SK-N-SH (cell line): ENCODE measurements at regions not wholly inside any gene's neighbourhood (a gene's known extent, or its start where the extent isn't known, plus 50 kb on each side); places are given as distances from the start of the nearest gene placed in this dataset.

Experiments
- CTCF ChIA-PET: fragments of 300-600, 350-600 bp; formaldehyde crosslinking; extraction: SDS; loops from one replicate; lab custom pipeline; 2021; lab: Yijun Ruan, JAX
- POLR2A ChIA-PET: fragments of 350-600 bp; sonication (Branson Sonifier 250); formaldehyde crosslinking; extraction: SDS; loops from one replicate; lab custom pipeline; 2020; ENCODE audit warnings: antibody characterized with exemption, inconsistent platforms; lab: Yijun Ruan, JAX
- DNase-seq: peaks from one replicate; pipeline ENCODE4 v3.0.0; 2012
- H2AFZ ChIP-seq: fragments of 200-600 bp; sonication (generic); 2 replicates; pipeline ENCODE4 v1.8.1; 2016; ENCODE audit warnings: antibody characterized with exemption, mild to moderate bottlenecking, low read depth
- H3F3A ChIP-seq: fragments of 200-600 bp; sonication (generic); replicated peaks from 2 replicates; pipeline ENCODE3; 2016; ENCODE audit warnings: antibody characterized with exemption, mild to moderate bottlenecking; ENCODE audit not compliant: insufficient read depth
- H3K27ac ChIP-seq, 2 experiments: fragments of 200-500 bp in 1 of 2; fragments of 200-600 bp in 1 of 2; sonication (Bioruptor generic) in 1 of 2; sonication (generic), shearing (Covaris generic) in 1 of 2; 2 replicates each; pipeline versions ENCODE4 v1.5.1 to v1.6.1; 2014 to 2016; ENCODE audit warnings: low read depth in 2 of 2, inconsistent platforms in 1 of 2, low read length in 1 of 2, mild to moderate bottlenecking in 1 of 2, mixed read lengths in 1 of 2
- H3K27me3 ChIP-seq: fragments of 200-600 bp; sonication (generic), shearing (Covaris generic); 2 replicates; pipeline ENCODE4 v1.6.1; 2016; ENCODE audit warnings: mixed run types; ENCODE audit not compliant: insufficient read depth
- H3K36me3 ChIP-seq, 2 experiments: fragments of 200-500 bp in 1 of 2; fragments of 200-600 bp in 1 of 2; sonication (Bioruptor generic) in 1 of 2; sonication (generic) in 1 of 2; replicated peaks in 1 of 2; 2 replicates each; pipeline versions ENCODE3 to v1.5.1; 2014 to 2016; ENCODE audit warnings: low read length in 1 of 2, mild to moderate bottlenecking in 1 of 2; ENCODE audit not compliant: insufficient read depth in 2 of 2, control insufficient read depth in 1 of 2
- H3K4me1 ChIP-seq, 2 experiments: fragments of 200-500 bp in 1 of 2; fragments of 200-600 bp in 1 of 2; sonication (Bioruptor generic) in 1 of 2; sonication (generic), shearing (Covaris generic) in 1 of 2; 2 replicates each; pipeline versions ENCODE4 v1.5.1 to v1.6.1; 2014 to 2016; ENCODE audit warnings: low read depth in 1 of 2, low read length in 1 of 2, mixed run types in 1 of 2; ENCODE audit not compliant: insufficient read depth in 2 of 2, control insufficient read depth in 1 of 2
- H3K4me2 ChIP-seq: fragments of 200-600 bp; sonication (generic), shearing (Covaris generic); 2 replicates; pipeline ENCODE4 v1.6.1; 2017; ENCODE audit warnings: mixed run types
- H3K4me3 ChIP-seq, 2 experiments: fragments of 200-500 bp in 1 of 2; fragments of 200-600 bp in 1 of 2; sonication (Bioruptor generic) in 1 of 2; sonication (generic), shearing (Covaris generic) in 1 of 2; 2 replicates each; pipeline versions ENCODE4 v1.5.1 to v1.8.1; 2014 to 2016; ENCODE audit warnings: low read depth in 2 of 2, inconsistent platforms in 1 of 2, low read length in 1 of 2, mild to moderate bottlenecking in 1 of 2, mixed read lengths in 1 of 2, moderate library complexity in 1 of 2
- H3K79me2 ChIP-seq: fragments of 200-600 bp; sonication (generic); 2 replicates; pipeline ENCODE4 v1.8.1; 2017; ENCODE audit warnings: mild to moderate bottlenecking; ENCODE audit not compliant: insufficient read depth
- H3K9ac ChIP-seq: fragments of 200-600 bp; sonication (generic); 2 replicates; pipeline ENCODE4 v1.6.1; 2017; ENCODE audit warnings: mixed run types
- H3K9me2 ChIP-seq: fragments of 200-600 bp; sonication (generic); 2 replicates; pipeline ENCODE4 v1.6.1; 2017; ENCODE audit warnings: mixed run types
- H3K9me3 ChIP-seq: fragments of 200-600 bp; sonication (generic); 2 replicates; pipeline ENCODE4 v1.6.1; 2017; ENCODE audit warnings: mixed run types, mild to moderate bottlenecking, moderate library complexity
- H4K20me1 ChIP-seq: fragments of 200-600 bp; sonication (generic); 2 replicates; pipeline ENCODE4 v1.6.1; 2017; ENCODE audit warnings: mild to moderate bottlenecking, mixed run types; ENCODE audit not compliant: insufficient read depth
- FOXJ3 ChIP-seq: sonication (generic); formaldehyde crosslinking; IDR thresholded peaks from 2 replicates; pipeline ENCODE4 v1.5.1; 2020; ENCODE audit warnings: mild to moderate bottlenecking, missing genetic modification reagents
- GABPA ChIP-seq: IDR thresholded peaks from 2 replicates; pipeline ENCODE4 v1.4.0; 2012; ENCODE audit warnings: low read depth, mild to moderate bottlenecking
- JUND ChIP-seq: IDR thresholded peaks from 2 replicates; pipeline ENCODE4 v1.4.0; 2012
- MAX ChIP-seq: IDR thresholded peaks from 2 replicates; pipeline ENCODE4 v1.4.0; 2012; ENCODE audit warnings: low read depth
- MEF2A ChIP-seq: IDR thresholded peaks from 2 replicates; pipeline ENCODE4 v1.4.0; 2012; ENCODE audit warnings: low read depth, borderline replicate concordance
- MXI1 ChIP-seq: IDR thresholded peaks from 2 replicates; pipeline ENCODE4 v1.6.1; 2012; ENCODE audit warnings: mild to moderate bottlenecking, low read depth, low read length, improper control_type of control experiment
- NRF1 ChIP-seq: IDR thresholded peaks from 2 replicates; pipeline ENCODE4 v1.6.1; 2012; ENCODE audit warnings: low read depth, mild to moderate bottlenecking, low read length
- PBX3 ChIP-seq: IDR thresholded peaks from 2 replicates; pipeline ENCODE4; 2012
- POLR2AphosphoS5 ChIP-seq: IDR thresholded peaks from 2 replicates; pipeline ENCODE4 v1.6.1; 2012; ENCODE audit warnings: low read depth, low read length
- RCOR1 ChIP-seq: fragments of 150-350 bp; IDR thresholded peaks from 2 replicates; pipeline ENCODE4 v1.6.1; 2017; ENCODE audit warnings: antibody characterized with exemption, low read length
- REST ChIP-seq: IDR thresholded peaks from 2 replicates; pipeline ENCODE4 v1.6.1; 2012; ENCODE audit warnings: mild to moderate bottlenecking, low read depth, low read length, moderate library complexity
- RFX5 ChIP-seq: IDR thresholded peaks from 2 replicates; pipeline ENCODE4 v1.6.1; 2012; ENCODE audit warnings: mild to moderate bottlenecking, improper control_type of control experiment, low read length
- SIN3A ChIP-seq: IDR thresholded peaks from 2 replicates; pipeline ENCODE4 v1.6.1; 2012; ENCODE audit warnings: low read depth, mild to moderate bottlenecking, low read length, moderate library complexity, borderline replicate concordance
- SMC3 ChIP-seq: IDR thresholded peaks from 2 replicates; pipeline ENCODE4 v1.6.1; 2012; ENCODE audit warnings: low read depth, low read length, improper control_type of control experiment
- TCF12 ChIP-seq: IDR thresholded peaks from 2 replicates; pipeline ENCODE4 v1.4.0; 2012
- TEAD4 ChIP-seq: IDR thresholded peaks from 2 replicates; pipeline ENCODE4 v1.4.0; 2012; ENCODE audit warnings: mild to moderate bottlenecking, borderline replicate concordance; ENCODE audit not compliant: insufficient read depth
- YY1 ChIP-seq: IDR thresholded peaks from 2 replicates; pipeline ENCODE4 v1.4.0; 2012; ENCODE audit warnings: low read depth, mild to moderate bottlenecking
- ZBTB33 ChIP-seq: IDR thresholded peaks from 2 replicates; pipeline ENCODE4 v1.4.0; 2012; ENCODE audit warnings: low read depth, borderline replicate concordance
- WGBS: methylation state at CpG from one replicate; pipeline ENCODE4 v1.1.6; 2017; ENCODE audit warnings: low lambda C conversion rate; 5-methylcytosine and 5-hydroxymethylcytosine counted together

GRCh38 chr22:27654546-27655445 lies 146.8 kb downstream of the MN1 start:
- Histone ChIP-seq H3K36me3 (no peaks in the 10 kb centered on the region), H3K4me3 (no peak overlapping the region), H2AFZ (no peak overlapping the region), H3K27ac (no peak overlapping the region), H4K20me1 (no peaks in the 10 kb centered on the region), H3K9me2 (no peaks in the 10 kb centered on the region), H3K27me3 (no peaks in the 10 kb centered on the region), H3K79me2 (no peaks in the 10 kb centered on the region), H3F3A (no peaks in the 10 kb centered on the region), H3K4me1 (no peaks in the 10 kb centered on the region), H3K4me2 (no peak overlapping the region), H3K9me3 (no peaks in the 10 kb centered on the region), H3K9ac (no peak overlapping the region)
- POLR2A ChIA-PET, result no interaction called here
- 48% methylated on average over 10 of the region's 10 CpGs for WGBS
- TF ChIP-seq MEF2A (no peak), MXI1 (no peak), YY1 (no peak), PBX3 (no peak), FOXJ3 (CRISPR knock-in tag) (no peak), REST (no peak), GABPA (no peak), RFX5 (no peak), POLR2AphosphoS5 (no peak), NRF1 (no peak), ZBTB33 (no peak), TEAD4 (no peak), RCOR1 (no peak), JUND (no peak), TCF12 (no peak), SIN3A (no peak), MAX (no peak), SMC3 (no peak)
- no peak for DNase-seq
- CTCF ChIA-PET, result no interaction called here
